Amniotic stem cell (primary cell): ENCODE measurements at regions not wholly inside any gene's neighbourhood (a gene's known extent, or its start where the extent isn't known, plus 50 kb on each side); places are given as distances from the start of the nearest gene placed in this dataset.
A peak's percentile ranks its signal among the peaks of the same experiment; 100 is the strongest.

Experiments
- DNase-seq: peaks from one replicate; lab custom pipeline; 2025; lab: John Stamatoyannopoulos, UW

DNA sequence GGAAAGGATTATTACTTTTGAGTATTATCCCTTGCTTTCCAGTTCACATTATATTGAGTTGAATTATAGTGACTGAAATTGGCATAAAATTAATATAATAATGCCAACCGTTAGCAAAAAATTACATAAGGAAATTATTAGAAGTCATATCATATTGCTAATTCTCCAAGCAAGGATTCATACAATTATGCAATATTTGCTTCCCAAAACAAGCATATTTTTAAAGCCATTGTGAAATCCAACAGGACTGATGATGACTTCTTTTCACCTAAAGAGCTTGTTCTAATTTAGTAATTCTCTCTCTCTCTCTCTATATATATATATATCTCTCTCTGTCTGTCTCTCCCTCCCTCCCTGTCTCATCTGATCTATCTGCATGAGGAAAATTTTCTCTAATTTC lies 283.5 kb downstream of the DSEL start:
- DNase-seq = no peak

DNA sequence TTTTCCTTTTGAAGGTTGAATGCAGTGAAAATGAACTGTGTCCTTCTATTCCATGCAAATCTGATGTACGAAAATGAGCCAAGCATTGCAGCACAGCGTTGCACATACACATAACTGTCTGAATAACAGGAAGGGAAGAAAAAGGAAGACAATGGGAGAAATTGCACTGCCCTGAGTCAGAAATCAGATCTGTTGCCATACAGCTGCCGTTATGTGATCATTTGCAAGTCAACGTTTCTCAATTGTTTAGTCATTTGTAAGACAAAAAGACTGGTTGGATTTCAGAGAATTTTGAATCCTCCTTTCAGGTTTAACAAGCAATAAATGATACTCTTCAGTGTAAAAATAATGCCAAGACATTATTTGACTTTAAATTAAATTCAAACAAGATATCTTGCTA lies 284.1 kb downstream of the DSEL start:
- DNase-seq = no peak

DNA sequence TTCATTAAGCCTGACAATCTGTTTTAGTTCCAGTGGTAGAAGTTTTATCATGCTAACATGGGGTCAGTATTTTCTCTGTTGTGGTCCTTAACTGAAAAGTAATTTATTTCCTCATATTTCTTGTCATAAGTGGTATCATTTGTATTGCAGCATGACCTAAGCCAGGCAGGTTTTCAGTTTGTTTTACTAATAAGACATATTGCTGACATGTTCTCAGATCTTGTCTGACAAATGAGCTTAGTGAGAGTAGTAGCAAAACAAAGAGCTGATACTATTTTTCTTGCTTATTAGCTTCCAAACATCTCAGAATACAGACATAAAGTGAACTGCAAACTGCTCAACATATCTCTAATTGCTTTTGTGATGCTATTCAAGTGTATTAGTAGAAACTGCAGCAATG lies 293.6 kb downstream of the DSEL start:
- DNase-seq = no peak

DNA sequence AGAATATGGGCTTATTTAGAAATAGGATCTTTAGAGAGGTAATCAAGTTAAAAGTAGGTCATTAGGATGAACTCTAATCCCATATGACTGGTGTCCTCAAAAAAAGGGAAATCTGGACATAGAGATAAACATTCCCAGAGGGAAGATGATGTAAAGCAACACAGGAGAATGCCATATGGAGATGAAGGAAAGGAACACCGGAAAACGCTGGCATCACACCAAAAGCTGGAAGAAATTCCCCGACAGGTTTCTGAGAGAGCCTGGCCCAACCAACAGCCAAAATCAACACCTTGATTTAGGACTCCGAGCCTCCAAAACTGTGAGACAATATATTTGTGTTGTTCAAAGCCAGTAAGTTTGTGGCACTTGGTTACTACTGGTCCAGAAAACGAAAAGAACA lies 296.7 kb downstream of the DSEL start:
- DNase-seq = no peak

DNA sequence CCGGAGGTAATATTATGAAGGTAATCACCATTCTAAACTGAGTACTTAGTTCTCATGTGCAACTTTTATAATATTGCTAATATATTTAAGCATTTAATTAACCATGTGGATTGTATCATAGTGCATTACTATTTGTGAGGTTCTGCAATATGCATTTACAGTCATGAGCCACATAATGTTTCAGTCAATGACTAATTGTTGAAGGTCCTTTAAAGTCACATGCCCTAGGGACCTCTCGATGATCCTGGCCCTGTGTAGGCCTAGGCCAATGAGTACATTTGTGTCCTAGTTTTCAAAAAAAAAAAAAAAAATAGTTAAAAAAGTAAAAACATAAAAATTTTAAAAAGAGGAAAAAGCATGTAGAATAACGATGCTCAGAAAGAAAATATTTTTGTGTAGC lies 298.0 kb downstream of the DSEL start:
- DNase-seq = no peak

DNA sequence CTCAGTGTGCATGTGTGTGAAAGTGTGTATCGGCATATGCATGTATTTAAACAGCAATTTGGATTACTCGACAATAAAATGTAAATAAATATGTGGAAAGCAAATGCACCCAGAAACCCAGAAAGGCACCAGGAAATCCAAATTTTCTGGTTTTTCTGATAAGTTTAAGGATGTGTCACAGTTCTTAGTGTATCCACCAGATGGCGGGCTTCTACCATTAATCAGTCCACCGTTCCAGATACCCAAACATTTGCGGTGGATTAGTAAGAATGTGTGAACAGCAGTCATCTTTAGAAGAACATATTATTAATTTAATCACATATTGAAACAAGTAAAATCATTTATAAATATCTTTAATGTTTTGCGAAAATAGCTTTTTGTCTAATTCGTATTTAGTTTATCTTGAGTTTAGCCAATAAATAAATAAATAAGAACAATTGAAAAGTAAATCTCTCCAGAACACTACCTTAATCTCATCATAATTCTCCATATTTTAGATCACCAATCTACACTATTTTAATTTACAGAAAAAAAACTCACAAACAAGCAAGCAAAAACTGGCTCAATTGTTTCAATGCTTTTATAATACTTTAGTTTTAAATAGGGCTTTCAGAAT lies 298.9 kb downstream of the DSEL start:
- peak; percentile 41 for DNase-seq

DNA sequence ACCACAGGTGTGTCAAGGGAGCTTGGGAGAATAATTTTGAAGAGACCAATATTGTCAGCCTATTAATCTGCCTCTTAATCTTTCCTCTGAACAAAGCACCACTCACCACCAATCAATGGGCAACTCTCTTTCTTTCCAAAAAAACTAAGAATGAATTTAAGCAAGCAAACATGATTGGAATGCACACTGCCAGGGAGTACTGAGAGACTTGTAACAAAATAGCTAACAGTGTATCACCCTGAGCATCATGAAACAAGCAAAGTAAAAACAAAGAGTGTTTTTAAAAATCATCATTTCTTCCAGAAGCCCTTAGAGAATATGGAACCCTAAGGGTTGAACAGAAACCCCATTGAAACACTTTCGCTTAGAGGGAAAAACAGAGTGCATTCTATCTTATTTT lies 299.7 kb downstream of the DSEL start:
- no peak for DNase-seq

DNA sequence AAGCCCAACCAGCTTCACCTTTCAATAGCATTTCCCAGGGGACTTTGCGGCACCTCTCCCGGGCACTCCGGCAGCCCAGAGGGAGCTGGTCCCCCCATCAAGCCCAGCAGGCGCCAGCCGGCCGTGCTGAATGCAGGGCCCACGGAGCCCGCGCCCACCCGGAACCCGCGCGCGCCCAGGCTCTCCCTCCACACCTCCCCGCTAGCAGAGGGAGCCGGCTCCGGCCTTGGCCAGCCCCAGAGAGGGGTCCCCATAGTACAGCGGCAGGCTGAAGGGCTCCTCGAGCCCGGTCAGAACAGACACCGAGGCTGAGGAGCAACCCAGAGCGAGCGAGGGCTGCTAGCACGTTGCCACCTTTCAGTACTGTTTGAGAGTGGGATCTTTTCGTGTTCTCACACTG lies 300.8 kb downstream of the DSEL start:
- no peak for DNase-seq

DNA sequence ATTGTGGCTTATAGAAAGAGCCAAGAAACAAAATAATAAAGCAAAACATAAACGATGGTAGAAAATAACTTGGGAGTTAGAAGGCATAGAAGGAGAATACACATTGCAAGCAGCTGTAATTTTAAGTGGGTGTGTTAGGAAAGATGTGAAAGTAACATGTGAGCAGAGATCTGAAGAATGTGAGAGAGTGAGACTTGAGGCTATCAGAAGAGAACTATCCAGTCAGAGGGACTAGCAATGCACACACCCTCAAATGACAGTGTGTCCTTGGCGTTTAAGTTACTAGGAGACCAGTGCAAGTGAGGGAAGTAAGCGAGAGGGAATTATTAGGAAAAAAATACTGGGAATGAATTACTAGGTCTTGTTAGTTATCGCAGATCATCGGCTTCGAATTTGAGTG lies 304.9 kb downstream of the DSEL start:
- no peak for DNase-seq

DNA sequence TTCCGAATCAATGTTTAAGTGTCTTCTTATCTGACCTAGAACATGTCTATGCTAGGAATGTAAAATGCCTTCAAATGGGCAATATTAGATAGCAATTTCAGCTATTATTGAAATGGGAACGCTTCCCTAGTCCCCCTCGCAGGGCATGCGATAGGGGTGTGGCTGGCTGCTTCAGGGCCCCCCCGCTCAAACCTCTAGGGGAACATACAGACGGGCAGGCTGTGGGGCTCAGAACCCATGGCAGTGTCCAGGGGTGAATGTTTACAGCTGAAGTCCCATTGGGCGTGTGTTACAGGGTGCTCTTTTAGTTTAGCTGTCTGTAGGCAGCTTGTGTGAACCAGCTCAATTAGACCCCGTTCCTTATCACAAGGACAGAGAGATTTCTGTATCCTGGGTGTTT lies 315.9 kb downstream of the DSEL start:
- no peak for DNase-seq

DNA sequence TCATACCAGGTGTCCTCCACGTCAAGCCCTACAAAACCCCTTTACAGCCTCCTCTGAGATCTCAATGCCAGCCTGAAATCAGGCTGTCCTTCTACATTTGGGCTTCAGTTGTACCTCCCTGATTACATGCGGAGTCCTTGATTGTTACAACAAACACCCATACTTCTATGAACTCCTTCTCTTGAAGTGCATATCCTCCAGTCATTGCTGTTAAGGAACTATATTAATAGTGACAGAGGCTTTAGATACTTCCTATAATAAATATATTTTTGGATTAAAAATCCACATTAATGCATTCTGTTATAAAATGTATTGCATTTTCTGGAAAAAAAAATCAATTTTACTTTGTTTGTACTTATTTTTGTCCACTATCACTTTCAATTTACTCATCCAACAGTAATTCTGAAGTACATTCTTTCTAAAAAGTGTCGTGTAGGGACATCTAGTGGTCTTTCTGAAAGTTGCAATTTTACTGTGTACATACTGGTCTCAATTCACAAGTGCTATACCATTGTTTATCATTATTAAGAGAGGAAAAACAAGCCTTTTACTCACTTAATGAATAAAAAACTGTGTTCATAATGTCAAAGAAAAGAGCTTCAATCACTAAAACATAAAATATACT lies 316.4 kb downstream of the DSEL start:
- DNase-seq = no peak

DNA sequence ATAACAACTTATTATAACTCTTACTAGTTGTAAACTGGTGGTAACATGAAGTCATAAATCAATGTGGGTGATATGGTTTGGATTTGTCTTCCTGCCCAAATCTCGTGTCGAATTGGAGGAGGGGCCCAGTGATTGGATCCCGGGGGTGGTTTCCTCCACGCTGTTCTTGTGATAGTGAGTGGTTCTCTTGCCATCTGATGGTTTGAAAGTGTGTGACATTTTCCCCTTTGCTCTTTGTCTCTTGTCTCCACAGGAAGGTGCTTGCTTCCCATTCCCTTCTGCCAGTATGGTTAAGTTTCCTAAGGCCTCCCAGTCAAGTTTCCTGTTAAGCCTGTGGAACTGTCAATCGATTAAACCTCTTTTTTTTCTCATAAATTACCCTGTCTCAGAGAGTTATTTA lies 321.6 kb downstream of the DSEL start:
- no peak for DNase-seq

DNA sequence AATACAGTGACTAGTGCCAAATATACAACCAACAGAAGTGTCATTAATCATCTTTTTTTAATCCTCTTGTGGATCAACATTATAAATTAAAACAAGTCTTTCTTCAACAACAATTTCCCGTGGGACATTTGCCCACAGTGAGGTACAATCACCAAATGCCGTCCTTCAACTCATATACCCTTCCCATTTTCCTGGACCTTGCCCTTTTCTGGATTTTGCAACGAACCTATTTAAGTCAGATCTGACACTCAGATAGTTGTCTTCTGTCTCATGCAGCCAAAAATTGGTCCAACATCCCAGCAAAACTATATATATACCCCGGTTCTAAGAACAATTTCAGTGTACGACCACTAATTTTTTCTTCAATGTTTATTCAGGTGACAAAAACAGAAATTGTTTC lies 324.0 kb downstream of the DSEL start:
- DNase-seq = no peak

DNA sequence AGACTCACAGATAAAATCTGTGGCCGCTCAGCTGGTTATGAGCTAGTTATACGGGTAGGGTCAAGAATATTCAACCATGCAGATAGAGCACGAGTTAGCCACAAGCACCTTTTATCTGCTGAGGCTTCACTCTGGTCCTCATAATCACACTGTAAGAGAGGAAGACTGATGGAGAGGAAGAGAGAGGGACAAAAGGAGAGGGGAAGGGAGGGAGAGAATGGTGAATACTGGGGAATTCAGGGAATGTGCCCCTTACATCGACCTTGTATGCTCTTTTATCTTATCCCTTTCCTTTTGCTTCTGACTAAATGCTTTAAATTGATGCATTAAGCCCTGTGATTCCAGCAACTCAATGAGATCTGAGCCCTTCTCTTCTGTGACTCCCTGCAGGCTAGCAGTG lies 333.1 kb downstream of the DSEL start:
- DNase-seq = no peak

DNA sequence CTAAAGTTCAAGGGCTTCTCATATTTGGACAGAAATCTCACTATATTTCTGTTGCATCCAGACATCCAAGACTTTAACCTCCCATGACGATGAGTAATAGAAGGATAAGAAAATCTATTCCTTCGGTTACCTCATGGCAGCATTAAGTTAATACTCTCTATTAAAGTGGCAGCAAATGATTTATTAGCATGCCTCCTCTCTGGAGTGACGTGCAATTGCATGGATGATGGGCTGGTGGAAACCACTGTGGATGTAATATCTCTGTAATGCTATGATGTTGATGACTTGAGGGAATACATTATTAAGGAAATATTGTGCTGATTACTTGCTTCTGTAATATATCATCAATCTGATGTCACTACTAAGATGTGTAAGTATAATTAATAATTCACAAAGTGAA lies 336.8 kb downstream of the DSEL start:
- DNase-seq = no peak

DNA sequence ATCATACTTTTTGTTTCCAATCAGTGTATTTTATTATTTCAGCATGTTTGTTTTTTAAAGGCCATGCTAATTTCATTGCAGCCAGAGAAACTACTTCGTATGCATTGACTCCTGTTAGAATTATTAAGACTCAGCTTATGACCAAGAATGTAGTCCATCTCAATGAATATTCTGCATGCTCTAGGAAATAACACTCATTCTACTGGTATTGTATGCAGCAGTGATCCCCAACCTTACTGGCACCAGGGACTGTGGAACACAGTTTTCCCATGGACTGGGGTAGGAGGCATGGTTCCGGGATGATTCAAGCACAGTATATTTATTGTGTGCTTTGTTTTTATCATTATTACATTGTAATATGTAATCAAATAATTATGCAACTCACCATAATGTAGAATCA lies 356.9 kb downstream of the DSEL start:
- DNase-seq = no peak

DNA sequence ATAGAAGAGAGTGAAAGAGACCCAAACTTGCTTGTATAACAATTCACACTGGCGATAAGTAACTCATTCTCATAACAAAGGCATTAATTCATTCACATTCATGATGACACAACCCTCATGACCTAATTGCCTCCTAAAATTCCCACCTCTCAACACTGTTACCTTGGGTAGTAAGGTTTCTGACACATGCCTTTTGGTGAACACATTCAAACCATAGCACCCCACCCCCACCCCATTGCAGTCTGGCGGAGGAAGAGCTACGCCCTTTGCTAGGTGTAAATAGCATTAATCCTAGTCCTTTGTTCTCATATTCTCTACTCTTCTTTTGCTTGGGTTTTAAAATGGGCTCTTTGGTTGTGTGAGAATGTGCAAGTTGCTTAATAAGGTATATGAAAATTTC lies 361.5 kb downstream of the DSEL start:
- no peak for DNase-seq

DNA sequence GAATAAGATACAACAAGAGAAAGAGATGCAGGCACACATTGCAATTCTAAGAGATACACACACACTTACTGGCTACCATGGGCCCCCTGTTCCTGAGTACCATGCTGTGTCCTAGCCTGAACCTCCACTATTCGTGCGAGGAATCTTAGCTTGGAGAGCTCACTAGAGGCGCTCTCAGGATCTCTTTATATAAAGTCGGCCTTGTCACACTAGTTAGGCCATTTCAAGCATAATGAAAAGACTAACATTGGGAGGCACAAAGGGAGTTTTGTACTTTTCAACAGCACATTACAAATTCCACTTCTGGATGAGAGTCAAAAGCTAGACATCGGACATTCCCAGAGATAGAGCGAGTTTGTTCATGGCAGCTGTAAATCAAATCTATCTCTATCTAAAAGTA lies 365.2 kb downstream of the DSEL start:
- DNase-seq = no peak

DNA sequence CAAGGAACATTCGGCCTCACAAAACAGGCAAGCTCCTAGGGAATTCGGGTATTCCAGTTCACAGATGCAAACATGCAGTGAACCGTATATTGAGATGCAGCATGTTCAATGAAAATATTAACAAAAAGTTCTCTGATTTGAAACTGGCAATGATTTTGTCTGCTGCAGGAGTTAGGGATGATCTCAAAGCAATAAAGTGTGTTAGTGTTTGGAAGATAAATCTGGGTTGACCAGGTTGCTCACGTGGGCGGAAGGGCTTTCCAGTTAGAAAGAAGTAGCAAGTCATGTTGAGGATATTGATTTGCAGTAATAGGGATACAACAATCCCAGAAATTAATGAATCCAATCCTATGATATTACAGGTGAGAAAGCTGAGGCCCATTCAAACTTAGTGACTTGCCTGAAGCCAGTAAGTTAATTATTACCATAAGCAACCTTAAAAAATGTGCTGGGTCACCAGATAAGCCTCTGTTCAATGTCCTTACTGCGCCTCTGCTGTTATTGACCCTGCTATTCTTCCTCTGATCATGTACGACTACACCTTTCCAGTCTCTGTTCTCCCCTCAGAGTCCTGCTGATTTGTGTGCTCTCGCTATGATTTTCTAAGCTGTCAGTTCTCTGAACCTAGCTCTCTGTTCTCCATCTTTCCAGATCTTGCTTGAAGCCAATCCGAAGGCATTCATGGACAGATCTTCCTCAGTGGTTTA lies 370.8 kb downstream of the DSEL start:
- no peak for DNase-seq

DNA sequence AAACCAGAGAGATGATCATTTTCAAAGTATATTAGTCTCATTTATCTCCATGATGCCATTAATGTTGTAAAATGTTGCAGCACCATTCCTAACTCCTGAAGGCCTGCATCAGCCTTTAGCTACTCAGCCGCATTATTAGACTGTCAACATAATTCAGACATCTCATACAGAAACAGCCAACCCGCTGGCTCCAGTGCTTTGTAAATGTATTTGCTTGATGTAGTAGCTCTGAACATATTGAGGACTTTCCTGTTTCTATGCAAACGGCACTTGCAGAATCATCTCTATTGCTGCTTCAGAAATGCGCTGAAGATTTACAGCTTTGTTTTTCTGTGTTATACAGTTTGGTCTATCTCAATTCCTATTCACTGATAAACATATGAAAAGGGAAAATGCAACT lies 372.2 kb downstream of the DSEL start:
- DNase-seq = no peak

DNA sequence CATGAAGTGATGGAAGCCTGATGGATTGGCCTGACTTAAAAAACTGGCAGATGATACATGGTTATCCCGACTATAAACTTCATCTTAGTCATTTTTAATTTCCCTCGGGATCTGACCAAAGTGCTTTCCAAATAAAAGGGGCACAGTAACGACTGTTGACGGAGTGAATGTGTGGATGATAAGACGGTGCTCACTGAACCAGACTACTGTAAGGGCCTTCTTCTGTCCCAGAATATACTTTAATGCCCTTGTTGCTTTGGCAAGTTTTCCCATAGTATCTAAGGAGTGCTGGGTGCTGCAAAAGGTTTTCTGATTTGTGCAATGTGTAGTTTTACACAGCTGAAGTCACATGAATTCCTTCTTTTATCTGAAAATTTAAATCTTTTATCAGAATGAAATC lies 373.5 kb downstream of the DSEL start:
- no peak for DNase-seq

DNA sequence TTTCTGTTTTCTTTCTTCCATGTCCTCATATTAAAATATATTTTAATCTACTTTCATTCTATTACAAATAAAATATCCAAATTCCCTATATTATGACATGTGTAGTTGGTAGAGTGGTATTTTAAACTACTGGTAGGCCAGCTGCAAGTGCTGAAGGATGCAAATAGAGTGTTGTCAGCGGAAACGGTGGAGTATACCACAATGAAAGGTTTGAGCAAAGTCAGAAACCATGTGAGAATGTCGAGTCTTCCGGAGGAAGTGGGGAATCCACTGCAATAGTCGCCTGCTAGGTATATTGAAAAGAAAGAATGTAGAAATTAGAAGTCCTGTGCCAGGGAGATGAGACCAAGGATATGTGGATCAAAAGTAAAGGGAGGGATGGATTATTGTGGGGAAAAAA lies 373.9 kb downstream of the DSEL start:
- no peak for DNase-seq

DNA sequence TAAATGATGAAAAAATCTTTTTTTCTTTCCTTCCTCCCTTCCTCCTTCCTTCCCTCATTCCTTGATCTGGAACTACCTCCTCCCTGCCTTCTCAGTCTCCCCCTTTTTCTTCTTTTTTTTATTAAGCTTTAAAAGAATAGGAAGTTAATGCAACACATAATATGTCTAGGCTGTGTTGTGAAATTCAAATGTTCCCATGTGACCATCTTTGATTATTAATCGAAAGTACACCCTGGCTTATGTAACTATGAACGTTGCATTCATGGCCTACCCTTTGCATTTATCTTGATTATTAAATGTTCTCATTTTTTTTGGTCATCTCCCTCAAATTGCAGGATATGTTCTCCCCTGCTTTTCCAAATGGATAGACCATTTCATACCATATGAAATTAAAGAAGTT lies 376.0 kb downstream of the DSEL start:
- no peak for DNase-seq

DNA sequence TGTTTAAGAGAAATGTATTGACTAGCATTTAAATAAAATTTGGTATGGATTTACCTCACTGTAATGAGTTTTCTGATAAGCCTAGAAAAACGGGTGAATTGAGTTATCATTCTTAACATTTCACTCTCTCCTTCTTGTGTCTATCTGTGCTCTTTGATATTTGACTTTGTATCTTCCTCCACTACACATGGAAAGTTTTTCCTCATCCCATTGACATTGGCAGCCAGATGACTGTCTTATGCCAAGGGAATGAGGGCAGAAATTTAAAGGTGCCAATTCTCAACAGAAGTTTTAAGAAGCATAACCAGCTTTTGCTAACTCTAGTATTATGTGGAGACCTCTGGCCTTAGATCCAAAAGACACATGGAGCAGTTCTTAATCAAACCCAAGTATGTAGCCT lies 376.6 kb downstream of the DSEL start:
- no peak for DNase-seq
